ENCODE measurements at regions not wholly inside any gene's neighbourhood (a gene's known extent, or its start where the extent isn't known, plus 50 kb on each side); places are given as distances from the start of the nearest gene placed in this dataset.

DNA sequence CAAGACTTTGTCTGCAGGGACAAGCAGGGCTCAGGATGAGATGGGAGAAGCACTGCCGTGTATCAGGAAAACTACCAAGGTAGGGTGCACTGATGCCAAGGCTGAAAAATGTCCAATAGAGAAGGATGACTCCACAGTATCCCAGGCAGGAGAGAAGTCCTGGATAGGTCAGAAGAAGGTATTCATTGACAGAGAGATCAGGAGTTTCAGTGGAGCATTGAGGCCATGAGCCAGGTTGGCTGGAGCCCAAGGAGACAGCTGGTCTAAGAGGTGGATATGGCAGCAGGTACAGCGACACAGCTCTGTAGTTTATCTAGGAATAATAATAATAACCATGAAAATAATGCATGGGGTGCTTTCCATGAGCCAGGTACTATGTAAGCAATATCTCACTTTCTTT, 180.9 kb downstream of the EXOC5 start:
- TF ChIP-seq POLR2A (IDR thresholded peaks at IDR 0.05; ENCODE audit: low read depth, low read length) (no peak), POLR2AphosphoS5 (IDR thresholded peaks at IDR 0.05; ENCODE audit: low read depth, low read length) (no peak), TAF1 (IDR thresholded peaks at IDR 0.05; ENCODE audit: borderline replicate concordance, low read depth, low read length) (no peak)

Measured in GM12892 (cell line).